HK-2 (cell line): ENCODE measurements at regions not wholly inside any gene's neighbourhood (a gene's known extent, or its start where the extent isn't known, plus 50 kb on each side); places are given as distances from the start of the nearest gene placed in this dataset.
"Not testable (repeated sequence)": the region's sequence is repeated elsewhere in the genome, so short reads cannot be mapped to it uniquely, and the experiment has no call there.

Source experiments
- DNase-seq: peaks from one replicate; pipeline ENCODE4 v3.0.0-alpha.2; 2018; ENCODE audit not compliant: unreplicated experiment

- DNase-seq, result not testable (repeated sequence)
Observed at GRCh38 chr15:24509714-24510113, 165.9 kb upstream of the NPAP1 start.

GRCh38 chr15:24511598-24511997, 164.0 kb upstream of the NPAP1 start:
- not testable (repeated sequence) for DNase-seq

DNA sequence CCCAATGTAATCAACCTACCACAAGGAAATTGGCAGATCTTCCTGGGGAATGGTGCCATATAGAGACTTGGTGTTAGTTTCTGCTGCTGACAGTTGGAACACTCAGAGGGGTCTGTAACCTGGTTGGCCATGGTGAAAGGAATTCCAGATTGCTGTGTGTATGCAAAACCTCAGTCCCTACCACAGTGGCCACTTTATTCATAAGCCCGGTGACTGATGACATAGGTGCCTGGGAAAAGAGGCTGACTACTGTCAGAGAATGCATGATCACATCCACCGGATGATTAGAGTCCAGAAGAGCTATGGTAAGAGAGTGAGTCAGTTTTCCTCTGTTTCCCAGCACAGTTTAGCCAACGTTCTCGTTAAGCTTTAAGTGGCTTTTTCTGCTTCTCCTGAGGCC, 156.8 kb upstream of the NPAP1 start:
- DNase-seq, result not testable (repeated sequence)

DNA sequence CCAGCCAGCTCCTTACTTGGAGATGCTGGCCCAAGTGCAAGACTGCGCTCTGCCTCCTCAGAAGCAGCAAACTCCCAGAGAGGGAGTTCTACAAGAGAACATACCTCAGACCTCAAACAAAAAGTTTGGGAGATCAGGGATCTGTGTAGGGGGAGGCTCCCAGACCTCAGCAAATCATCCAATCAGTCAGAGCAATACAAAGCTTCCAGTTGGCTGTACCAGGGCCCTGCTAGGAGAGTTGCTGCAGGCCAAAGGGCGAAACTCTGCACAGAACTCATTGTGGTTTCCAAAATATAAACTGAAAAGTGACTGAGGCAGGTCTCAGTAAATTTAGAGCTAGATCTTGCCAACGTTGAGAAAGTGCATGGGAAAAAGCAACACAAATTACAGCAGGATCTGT, 144.3 kb upstream of the NPAP1 start:
- DNase-seq, result not testable (repeated sequence)

- not testable (repeated sequence) for DNase-seq
Observed at GRCh38 chr15:24534032-24534431, 141.5 kb upstream of the NPAP1 start.

- not testable (repeated sequence) for DNase-seq
Observed at GRCh38 chr15:24557281-24557680, 118.3 kb upstream of the NPAP1 start.

DNA sequence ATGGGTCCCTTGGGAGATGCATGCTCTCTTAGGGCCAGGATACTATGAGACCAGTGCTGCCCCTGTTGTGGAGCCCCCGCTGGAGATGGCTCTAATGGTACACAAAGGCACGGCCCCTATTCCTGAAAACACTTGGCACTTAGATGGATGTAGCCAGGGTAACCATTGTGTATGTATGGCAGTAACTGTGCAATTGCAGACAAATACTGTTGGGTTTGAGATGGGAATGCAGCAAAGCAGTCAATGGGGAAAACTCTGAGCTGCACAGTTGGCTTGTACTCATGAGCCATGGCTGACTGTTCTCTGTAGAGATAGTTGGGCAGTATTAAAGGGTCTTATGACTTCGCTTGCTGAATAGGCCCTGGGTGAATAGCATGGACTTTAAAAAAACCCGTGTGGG, 67.9 kb upstream of the NPAP1 start:
- DNase-seq, result no peak

GRCh38 chr15:24617646-24618045, 57.9 kb upstream of the NPAP1 start:
- no peak for DNase-seq

DNA sequence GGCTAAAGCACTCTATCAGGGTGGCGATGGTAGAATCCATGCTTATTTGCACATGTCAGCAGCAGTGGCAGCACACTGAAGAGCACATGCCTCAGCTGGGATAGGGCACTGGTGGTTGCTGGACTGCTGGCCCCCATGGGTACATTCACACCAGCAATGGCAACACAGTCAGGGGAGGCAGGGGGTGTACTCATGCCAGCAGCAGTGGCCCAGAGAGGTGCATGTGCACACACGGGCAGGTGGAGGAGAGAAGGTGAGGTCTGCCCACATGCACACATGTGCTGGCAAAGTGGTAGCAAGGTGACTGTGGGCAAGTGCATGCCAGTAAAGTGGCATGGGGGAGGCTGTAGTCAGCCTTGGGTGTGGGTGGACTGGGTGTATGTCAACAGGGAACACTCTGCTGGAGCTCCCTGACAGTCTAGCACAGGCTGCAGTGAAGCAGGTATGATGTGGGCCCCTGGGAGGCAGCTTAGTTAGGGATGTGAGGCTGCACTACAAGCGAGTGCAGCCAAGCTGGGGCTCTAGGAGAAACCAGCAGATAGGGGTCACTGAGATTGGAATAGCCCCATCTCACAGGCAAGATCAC, 53.9 kb upstream of the NPAP1 start:
- DNase-seq, result no peak
